Renal pelvis (tissue), 1 donor: ENCODE measurements at regions not wholly inside any gene's neighbourhood (a gene's known extent, or its start where the extent isn't known, plus 50 kb on each side); places are given as distances from the start of the nearest gene placed in this dataset.

ENCODE experiments used
- DNase-seq: peaks from one replicate; pipeline ENCODE4 v3.0.0-alpha.2; 2013

GRCh38 chr4:96097040-96097607 lies 257.2 kb downstream of the PDHA2 start:
- DNase-seq: no peak

- no peak for DNase-seq
Observed at GRCh38 chr4:96097693-96098092, 257.8 kb downstream of the PDHA2 start.

GRCh38 chr4:96099031-96099430 lies 259.1 kb downstream of the PDHA2 start:
- no peak for DNase-seq

- no peak for DNase-seq
Observed at GRCh38 chr4:96102541-96103026, 262.7 kb downstream of the PDHA2 start.

- DNase-seq: no peak
Observed at GRCh38 chr4:96103086-96103485, 263.2 kb downstream of the PDHA2 start.

GRCh38 chr4:96108146-96108545 lies 268.3 kb downstream of the PDHA2 start:
- no peak for DNase-seq

- no peak for DNase-seq
Observed at GRCh38 chr4:96112631-96113030, 272.7 kb downstream of the PDHA2 start.

GRCh38 chr4:96120206-96120605 lies 280.3 kb downstream of the PDHA2 start:
- DNase-seq: no peak

- no peak for DNase-seq
Observed at GRCh38 chr4:96126227-96126626, 286.3 kb downstream of the PDHA2 start.

GRCh38 chr4:96131186-96131585 lies 291.3 kb downstream of the PDHA2 start:
- no peak for DNase-seq

GRCh38 chr4:96134806-96135205 lies 294.9 kb downstream of the PDHA2 start:
- no peak for DNase-seq

- no peak for DNase-seq
Observed at GRCh38 chr4:96136056-96136455, 296.2 kb downstream of the PDHA2 start.

- DNase-seq: no peak
Observed at GRCh38 chr4:96139251-96139929, 299.5 kb downstream of the PDHA2 start.

GRCh38 chr4:96145601-96146000 lies 305.7 kb downstream of the PDHA2 start:
- no peak for DNase-seq

GRCh38 chr4:96146686-96147085 lies 306.8 kb downstream of the PDHA2 start:
- no peak for DNase-seq

GRCh38 chr4:96149894-96150293 lies 310.0 kb downstream of the PDHA2 start:
- DNase-seq: no peak

GRCh38 chr4:96150466-96150865 lies 310.6 kb downstream of the PDHA2 start:
- DNase-seq: no peak

- no peak for DNase-seq
Observed at GRCh38 chr4:96152824-96153223, 312.9 kb downstream of the PDHA2 start.

GRCh38 chr4:96154676-96155075 lies 314.8 kb downstream of the PDHA2 start:
- no peak for DNase-seq

GRCh38 chr4:96162636-96163035 lies 322.7 kb downstream of the PDHA2 start:
- no peak for DNase-seq

- DNase-seq: peak; percentile 38
Observed at GRCh38 chr4:96164814-96165351, 325.0 kb downstream of the PDHA2 start.

GRCh38 chr4:96166806-96167205 lies 326.9 kb downstream of the PDHA2 start:
- DNase-seq: no peak

GRCh38 chr4:96170198-96170597 lies 330.3 kb downstream of the PDHA2 start:
- no peak for DNase-seq

- DNase-seq: no peak
Observed at GRCh38 chr4:96173756-96174155, 333.9 kb downstream of the PDHA2 start.
